PFSK-1 (cell line): ENCODE measurements at regions not wholly inside any gene's neighbourhood (a gene's known extent, or its start where the extent isn't known, plus 50 kb on each side); places are given as distances from the start of the nearest gene placed in this dataset.

Experiments used
- FOXP2 ChIP-seq: optimal IDR thresholded peaks from 2 replicates; pipeline ENCODE3; 2011; ENCODE audit warnings: borderline replicate concordance, control low read depth, inconsistent platforms; ENCODE audit not compliant: insufficient read depth; ENCODE audit errors: extremely low read length, extremely low read depth
- POLR2AphosphoS5 ChIP-seq: IDR thresholded peaks from 2 replicates; pipeline ENCODE4 v1.6.1; 2012; ENCODE audit warnings: low read depth, mild to moderate bottlenecking, control low read depth, low read length, moderate library complexity
- REST ChIP-seq, 2 experiments: IDR thresholded peaks; 2 replicates each; pipeline versions ENCODE4 v1.6.1 to v1.8.0; 2011 to 2012; ENCODE audit warnings: low read depth in 2 of 2, low read length in 2 of 2, control low read depth in 1 of 2, inconsistent platforms in 1 of 2, mild to moderate bottlenecking in 1 of 2, moderate library complexity in 1 of 2; ENCODE audit not compliant: insufficient read depth in 1 of 2
- SIN3A ChIP-seq: IDR thresholded peaks from 2 replicates; pipeline ENCODE4 v1.6.1; 2012; ENCODE audit warnings: mild to moderate bottlenecking, low read length, moderate library complexity, borderline replicate concordance; ENCODE audit not compliant: insufficient read depth
- TAF1 ChIP-seq: IDR thresholded peaks from 2 replicates; pipeline ENCODE4 v1.6.1; 2012; ENCODE audit warnings: low read length, control low read depth, borderline replicate concordance; ENCODE audit not compliant: insufficient read depth

- TF ChIP-seq REST (IDR thresholded peaks at IDR 0.05; ENCODE audit: insufficient read depth in 1 of 2, low read depth in 2 of 2, low read length in 2 of 2) = no peak
These were observed 1777.5 kb downstream of the BRINP3 start for GRCh38 chr1:188700116-188700515.

GRCh38 chr1:188706742-188707141 is 1770.9 kb downstream of the BRINP3 start:
- TF ChIP-seq TAF1 (peak; percentile 44; the same call in 1 of the 2 replicates), SIN3A (no peak)

GRCh38 chr1:188708795-188709535 is 1768.7 kb downstream of the BRINP3 start:
- no peak for TF ChIP-seq POLR2AphosphoS5
- no peak for TF ChIP-seq FOXP2
- no peak for TF ChIP-seq TAF1
- no peak for TF ChIP-seq REST (IDR thresholded peaks at IDR 0.05; ENCODE audit: insufficient read depth in 1 of 2, low read depth in 2 of 2, low read length in 2 of 2)
- TF ChIP-seq SIN3A = no peak

GRCh38 chr1:188715566-188715965 is 1762.1 kb downstream of the BRINP3 start:
- no peak for TF ChIP-seq TAF1
- TF ChIP-seq POLR2AphosphoS5 = no peak
- TF ChIP-seq FOXP2 = no peak
- TF ChIP-seq REST (IDR thresholded peaks at IDR 0.05; ENCODE audit: insufficient read depth in 1 of 2, low read depth in 2 of 2, low read length in 2 of 2) = no peak
- TF ChIP-seq SIN3A = no peak

- TF ChIP-seq SIN3A = no peak
- no peak for TF ChIP-seq TAF1
- no peak for TF ChIP-seq POLR2AphosphoS5
- no peak for TF ChIP-seq REST (IDR thresholded peaks at IDR 0.05; ENCODE audit: insufficient read depth in 1 of 2, low read depth in 2 of 2, low read length in 2 of 2)
- TF ChIP-seq FOXP2 = no peak
These were observed 1757.9 kb downstream of the BRINP3 start for GRCh38 chr1:188719735-188720134.
